ENCODE measurements at regions not wholly inside any gene's neighbourhood (a gene's known extent, or its start where the extent isn't known, plus 50 kb on each side); places are given as distances from the start of the nearest gene placed in this dataset.
"Not testable (repeated sequence)": the region's sequence is repeated elsewhere in the genome, so short reads cannot be mapped to it uniquely, and the experiment has no call there.

GRCh38 chr7:25725451-25725850 lies 426.5 kb upstream of the NFE2L3 start:
- DNase-seq: no peak

GRCh38 chr7:25726170-25726780 lies 425.7 kb upstream of the NFE2L3 start:
- no peak for DNase-seq

- no peak for DNase-seq
These were observed 425.2 kb upstream of the NFE2L3 start for GRCh38 chr7:25726781-25727311.

GRCh38 chr7:25727446-25727845 lies 424.6 kb upstream of the NFE2L3 start:
- no peak for DNase-seq

GRCh38 chr7:25727876-25728275 lies 424.1 kb upstream of the NFE2L3 start:
- no peak for DNase-seq

- no peak for DNase-seq
These were observed 420.7 kb upstream of the NFE2L3 start for GRCh38 chr7:25731068-25731845.

- DNase-seq: no peak
These were observed 420.2 kb upstream of the NFE2L3 start for GRCh38 chr7:25731846-25732245.

GRCh38 chr7:25732766-25733217 lies 419.2 kb upstream of the NFE2L3 start:
- no peak for DNase-seq

- DNase-seq: no peak
These were observed 416.2 kb upstream of the NFE2L3 start for GRCh38 chr7:25735674-25736242.

GRCh38 chr7:25738528-25738927 lies 413.5 kb upstream of the NFE2L3 start:
- DNase-seq: no peak

- DNase-seq: no peak
These were observed 412.9 kb upstream of the NFE2L3 start for GRCh38 chr7:25739143-25739542.

GRCh38 chr7:25742316-25742715 lies 409.7 kb upstream of the NFE2L3 start:
- DNase-seq: no peak

GRCh38 chr7:25743670-25744451 lies 408.1 kb upstream of the NFE2L3 start:
- DNase-seq: not testable (repeated sequence)

GRCh38 chr7:25750744-25751508 lies 401.1 kb upstream of the NFE2L3 start:
- no peak for DNase-seq

- no peak for DNase-seq
These were observed 399.8 kb upstream of the NFE2L3 start for GRCh38 chr7:25752154-25752553.

GRCh38 chr7:25752967-25753791 lies 398.8 kb upstream of the NFE2L3 start:
- no peak for DNase-seq

GRCh38 chr7:25753837-25754236 lies 398.2 kb upstream of the NFE2L3 start:
- DNase-seq: no peak

- no peak for DNase-seq
These were observed 397.7 kb upstream of the NFE2L3 start for GRCh38 chr7:25754333-25754732.

GRCh38 chr7:25754751-25755150 lies 397.2 kb upstream of the NFE2L3 start:
- DNase-seq: no peak

GRCh38 chr7:25756601-25757000 lies 395.4 kb upstream of the NFE2L3 start:
- DNase-seq: no peak

GRCh38 chr7:25758559-25758958 lies 393.4 kb upstream of the NFE2L3 start:
- no peak for DNase-seq
